ENCODE measurements at regions not wholly inside any gene's neighbourhood (a gene's known extent, or its start where the extent isn't known, plus 50 kb on each side); places are given as distances from the start of the nearest gene placed in this dataset.

DNA sequence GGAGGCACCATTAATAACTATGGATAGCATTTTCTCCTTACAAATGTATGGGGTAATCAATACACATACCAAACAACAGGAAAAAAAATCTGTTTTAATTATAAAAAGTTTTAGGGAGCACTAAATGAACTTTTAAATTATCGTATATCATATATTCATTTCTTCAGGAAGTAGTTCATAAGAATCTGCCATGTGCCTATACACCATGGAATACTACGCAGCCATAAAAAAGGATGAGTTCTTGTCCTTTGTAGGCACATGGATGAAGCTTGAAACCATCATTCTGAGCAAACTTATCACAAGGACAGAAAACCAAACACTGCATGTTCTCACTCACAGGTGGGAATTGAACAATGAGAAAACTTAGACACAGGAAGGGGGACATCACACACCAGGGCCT, 162.1 kb upstream of the RASA1 start:
- TF ChIP-seq, protein P1, sequence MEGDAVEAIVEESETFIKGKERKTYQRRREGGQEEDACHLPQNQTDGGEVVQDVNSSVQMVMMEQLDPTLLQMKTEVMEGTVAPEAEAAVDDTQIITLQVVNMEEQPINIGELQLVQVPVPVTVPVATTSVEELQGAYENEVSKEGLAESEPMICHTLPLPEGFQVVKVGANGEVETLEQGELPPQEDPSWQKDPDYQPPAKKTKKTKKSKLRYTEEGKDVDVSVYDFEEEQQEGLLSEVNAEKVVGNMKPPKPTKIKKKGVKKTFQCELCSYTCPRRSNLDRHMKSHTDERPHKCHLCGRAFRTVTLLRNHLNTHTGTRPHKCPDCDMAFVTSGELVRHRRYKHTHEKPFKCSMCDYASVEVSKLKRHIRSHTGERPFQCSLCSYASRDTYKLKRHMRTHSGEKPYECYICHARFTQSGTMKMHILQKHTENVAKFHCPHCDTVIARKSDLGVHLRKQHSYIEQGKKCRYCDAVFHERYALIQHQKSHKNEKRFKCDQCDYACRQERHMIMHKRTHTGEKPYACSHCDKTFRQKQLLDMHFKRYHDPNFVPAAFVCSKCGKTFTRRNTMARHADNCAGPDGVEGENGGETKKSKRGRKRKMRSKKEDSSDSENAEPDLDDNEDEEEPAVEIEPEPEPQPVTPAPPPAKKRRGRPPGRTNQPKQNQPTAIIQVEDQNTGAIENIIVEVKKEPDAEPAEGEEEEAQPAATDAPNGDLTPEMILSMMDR (IDR thresholded peaks at IDR 0.05; ENCODE audit: insufficient read depth, low read length, poor library complexity, severe bottlenecking): no peak
- no peak for TF ChIP-seq EZH2phosphoT487 (conservative IDR thresholded peaks at IDR 0.05; ENCODE audit: low read length)
